ENCODE measurements at regions not wholly inside any gene's neighbourhood (a gene's known extent, or its start where the extent isn't known, plus 50 kb on each side); places are given as distances from the start of the nearest gene placed in this dataset.
"Not testable (repeated sequence)": the region's sequence is repeated elsewhere in the genome, so short reads cannot be mapped to it uniquely, and the experiment has no call there.

GRCh38 chr12:47348206-47348605 is 268.4 kb upstream of the AMIGO2 start:
- DNase-seq (ENCODE audit: low spot score): no peak

- DNase-seq (ENCODE audit: low spot score): no peak
These were observed 266.7 kb upstream of the AMIGO2 start for GRCh38 chr12:47346251-47347019.

- DNase-seq (ENCODE audit: low spot score): peak; percentile 20
These were observed 264.2 kb upstream of the AMIGO2 start for GRCh38 chr12:47343684-47344567.

GRCh38 chr12:47340411-47341015 is 260.8 kb upstream of the AMIGO2 start:
- no peak for DNase-seq (ENCODE audit: low spot score)

- DNase-seq (ENCODE audit: low spot score): no peak
These were observed 257.8 kb upstream of the AMIGO2 start for GRCh38 chr12:47337581-47337980.

GRCh38 chr12:47333271-47333858 is 253.6 kb upstream of the AMIGO2 start:
- not testable (repeated sequence) for DNase-seq (ENCODE audit: low spot score)

- DNase-seq (ENCODE audit: low spot score): no peak
These were observed 249.2 kb upstream of the AMIGO2 start for GRCh38 chr12:47328831-47329545.

GRCh38 chr12:47326190-47326589 is 246.4 kb upstream of the AMIGO2 start:
- no peak for DNase-seq (ENCODE audit: low spot score)

- no peak for DNase-seq (ENCODE audit: low spot score)
These were observed 244.0 kb upstream of the AMIGO2 start for GRCh38 chr12:47323802-47324201.

GRCh38 chr12:47321436-47321835 is 241.7 kb upstream of the AMIGO2 start:
- no peak for DNase-seq (ENCODE audit: low spot score)

- DNase-seq (ENCODE audit: low spot score): no peak
These were observed 240.0 kb upstream of the AMIGO2 start for GRCh38 chr12:47319746-47320145.

- DNase-seq (ENCODE audit: low spot score): no peak
These were observed 239.2 kb upstream of the AMIGO2 start for GRCh38 chr12:47318963-47319362.

GRCh38 chr12:47317175-47317915 is 237.6 kb upstream of the AMIGO2 start:
- DNase-seq (ENCODE audit: low spot score): no peak

GRCh38 chr12:47316609-47317049 is 236.9 kb upstream of the AMIGO2 start:
- DNase-seq (ENCODE audit: low spot score): no peak

- DNase-seq (ENCODE audit: low spot score): no peak
These were observed 235.2 kb upstream of the AMIGO2 start for GRCh38 chr12:47314996-47315395.

- DNase-seq (ENCODE audit: low spot score): no peak
These were observed 233.2 kb upstream of the AMIGO2 start for GRCh38 chr12:47312808-47313426.

GRCh38 chr12:47312147-47312546 is 232.4 kb upstream of the AMIGO2 start:
- DNase-seq (ENCODE audit: low spot score): no peak

- DNase-seq (ENCODE audit: low spot score): no peak
These were observed 231.8 kb upstream of the AMIGO2 start for GRCh38 chr12:47311568-47311967.

GRCh38 chr12:47311010-47311409 is 231.3 kb upstream of the AMIGO2 start:
- no peak for DNase-seq (ENCODE audit: low spot score)

GRCh38 chr12:47308672-47309071 is 228.9 kb upstream of the AMIGO2 start:
- no peak for DNase-seq (ENCODE audit: low spot score)
